Central memory CD8-positive, alpha-beta T cell (primary cell): ENCODE measurements at regions not wholly inside any gene's neighbourhood (a gene's known extent, or its start where the extent isn't known, plus 50 kb on each side); places are given as distances from the start of the nearest gene placed in this dataset.

Source experiments
- ATAC-seq: fragments of 150-1000 bp; cut with Tn5 transposase; replicated peaks from 2 replicates; pipeline ENCODE4 v1.10.0; 2022; ENCODE audit warnings: mild to moderate bottlenecking, moderate FRiP score, moderate number of reproducible peaks; ENCODE audit not compliant: poor library complexity, severe bottlenecking; ENCODE audit errors: extremely low read depth
- DNase-seq, 2 donors: peaks; one replicate each; pipeline ENCODE4 v3.0.0; 2021; ENCODE audit warnings: low spot score in 2 of 2
- H3K27ac Mint-ChIP-seq: one replicate; pipeline ENCODE4 v1.8.0; 2022; ENCODE audit warnings: low read depth, mild to moderate bottlenecking, moderate library complexity, mixed read lengths
- H3K27me3 Mint-ChIP-seq: one replicate; pipeline ENCODE4 v1.8.0; 2022; ENCODE audit warnings: mixed read lengths
- H3K36me3 Mint-ChIP-seq: one replicate; pipeline ENCODE4 v1.8.0; 2022; ENCODE audit warnings: mild to moderate bottlenecking, moderate library complexity, mixed read lengths; ENCODE audit not compliant: insufficient read depth
- H3K4me1 Mint-ChIP-seq: one replicate; pipeline ENCODE4 v1.8.0; 2022; ENCODE audit warnings: mixed read lengths
- H3K4me3 Mint-ChIP-seq: one replicate; pipeline ENCODE4 v1.8.0; 2022; ENCODE audit warnings: mild to moderate bottlenecking, moderate library complexity, mixed read lengths
- H3K9me3 Mint-ChIP-seq: one replicate; pipeline ENCODE4 v1.8.0; 2022; ENCODE audit warnings: mixed read lengths

- Mint-ChIP-seq H3K4me3 (no peak overlapping the region), H3K36me3 (peaks cover 1% of the 10 kb centered on the region), H3K27ac (no peak overlapping the region), H3K27me3 (peaks cover 36% of the 10 kb centered on the region), H3K4me1 (no peaks in the 10 kb centered on the region), H3K9me3 (no peaks in the 10 kb centered on the region)
- no peak for ATAC-seq
- no peak for DNase-seq
Measured at GRCh38 chr14:37970696-37971095, 237.0 kb upstream of the SSTR1 start.

- H3K4me1 Mint-ChIP-seq: no peaks in the 10 kb centered on the region
- H3K27me3 Mint-ChIP-seq: peaks cover 52% of the 10 kb centered on the region
- DNase-seq (no peak), ATAC-seq (no peak)
- no peak overlapping the region for H3K4me3 Mint-ChIP-seq
- peaks cover 1% of the 10 kb centered on the region for H3K36me3 Mint-ChIP-seq
- no peaks in the 10 kb centered on the region for H3K9me3 Mint-ChIP-seq
- H3K27ac Mint-ChIP-seq: no peak overlapping the region
Measured at GRCh38 chr14:37972941-37973887, 234.5 kb upstream of the SSTR1 start.

GRCh38 chr14:37974421-37974820, 233.3 kb upstream of the SSTR1 start:
- ATAC-seq (no peak), DNase-seq (no peak)
- peaks cover 47% of the 10 kb centered on the region for H3K27me3 Mint-ChIP-seq

GRCh38 chr14:37977481-37977880, 230.2 kb upstream of the SSTR1 start:
- no peaks in the 10 kb centered on the region for H3K36me3 Mint-ChIP-seq
- H3K4me1 Mint-ChIP-seq: no peaks in the 10 kb centered on the region
- DNase-seq (no peak), ATAC-seq (no peak)
- H3K27ac Mint-ChIP-seq: no peak overlapping the region
- H3K9me3 Mint-ChIP-seq: peaks cover 5% of the 10 kb centered on the region
- H3K4me3 Mint-ChIP-seq: no peak overlapping the region
- peaks cover 38% of the 10 kb centered on the region for H3K27me3 Mint-ChIP-seq

More at GRCh38 chr14:37974421-37974820, 233.3 kb upstream of the SSTR1 start:
- Mint-ChIP-seq H3K27ac (no peak overlapping the region), H3K9me3 (no peaks in the 10 kb centered on the region), H3K4me3 (no peak overlapping the region), H3K4me1 (no peaks in the 10 kb centered on the region), H3K36me3 (no peaks in the 10 kb centered on the region)

GRCh38 chr14:37985826-37986470, 221.8 kb upstream of the SSTR1 start:
- Mint-ChIP-seq H3K27ac (no peak overlapping the region), H3K9me3 (peaks cover 5% of the 10 kb centered on the region), H3K36me3 (no peaks in the 10 kb centered on the region), H3K4me3 (no peak overlapping the region), H3K4me1 (peaks cover 4% of the 10 kb centered on the region), H3K27me3 (no peaks in the 10 kb centered on the region)
- peak in 1 of 2 donors; percentile 23 for DNase-seq
- ATAC-seq: no peak

- no peak for DNase-seq
- Mint-ChIP-seq H3K36me3 (no peaks in the 10 kb centered on the region), H3K27ac (no peak overlapping the region), H3K4me3 (no peak overlapping the region), H3K4me1 (peaks cover 9% of the 10 kb centered on the region), H3K27me3 (no peaks in the 10 kb centered on the region), H3K9me3 (no peaks in the 10 kb centered on the region)
- no peak for ATAC-seq
Measured at GRCh38 chr14:37988472-37988871, 219.2 kb upstream of the SSTR1 start.

- Mint-ChIP-seq H3K4me1 (peaks cover 8% of the 10 kb centered on the region), H3K27me3 (no peaks in the 10 kb centered on the region), H3K36me3 (no peaks in the 10 kb centered on the region), H3K27ac (no peak overlapping the region), H3K9me3 (no peaks in the 10 kb centered on the region), H3K4me3 (no peak overlapping the region)
- ATAC-seq (no peak), DNase-seq (no peak)
Measured at GRCh38 chr14:37991027-37991426, 216.7 kb upstream of the SSTR1 start.

- H3K4me1 Mint-ChIP-seq: peaks cover 5% of the 10 kb centered on the region
- ATAC-seq: no peak
- H3K4me3 Mint-ChIP-seq: no peak overlapping the region
- no peak overlapping the region for H3K27ac Mint-ChIP-seq
- no peaks in the 10 kb centered on the region for H3K9me3 Mint-ChIP-seq
- H3K27me3 Mint-ChIP-seq: no peaks in the 10 kb centered on the region
- no peak for DNase-seq
- no peaks in the 10 kb centered on the region for H3K36me3 Mint-ChIP-seq
Measured at GRCh38 chr14:37992499-37992898, 215.2 kb upstream of the SSTR1 start.

GRCh38 chr14:37994846-37995372, 212.8 kb upstream of the SSTR1 start:
- no peaks in the 10 kb centered on the region for H3K36me3 Mint-ChIP-seq
- H3K27me3 Mint-ChIP-seq: no peaks in the 10 kb centered on the region
- H3K4me3 Mint-ChIP-seq: no peak overlapping the region
- ATAC-seq (no peak), DNase-seq (no peak)
- H3K9me3 Mint-ChIP-seq: no peaks in the 10 kb centered on the region
- peaks cover 5% of the 10 kb centered on the region for H3K4me1 Mint-ChIP-seq
- H3K27ac Mint-ChIP-seq: no peak overlapping the region

GRCh38 chr14:37997017-37997416, 210.7 kb upstream of the SSTR1 start:
- H3K36me3 Mint-ChIP-seq: no peaks in the 10 kb centered on the region
- peaks cover 5% of the 10 kb centered on the region for H3K4me1 Mint-ChIP-seq
- H3K4me3 Mint-ChIP-seq: no peak overlapping the region
- DNase-seq (no peak), ATAC-seq (no peak)
- no peaks in the 10 kb centered on the region for H3K27me3 Mint-ChIP-seq
- H3K27ac Mint-ChIP-seq: no peak overlapping the region
- no peaks in the 10 kb centered on the region for H3K9me3 Mint-ChIP-seq

- H3K27me3 Mint-ChIP-seq: no peaks in the 10 kb centered on the region
- no peak overlapping the region for H3K27ac Mint-ChIP-seq
- H3K4me3 Mint-ChIP-seq: no peak overlapping the region
- no peaks in the 10 kb centered on the region for H3K9me3 Mint-ChIP-seq
- DNase-seq: no peak
- no peak for ATAC-seq
- H3K36me3 Mint-ChIP-seq: no peaks in the 10 kb centered on the region
- peaks cover 9% of the 10 kb centered on the region for H3K4me1 Mint-ChIP-seq
Measured at GRCh38 chr14:38000340-38000739, 207.4 kb upstream of the SSTR1 start.

- no peaks in the 10 kb centered on the region for H3K27me3 Mint-ChIP-seq
- DNase-seq: no peak
- H3K27ac Mint-ChIP-seq: no peak overlapping the region
- no peak overlapping the region for H3K4me3 Mint-ChIP-seq
- peaks cover 9% of the 10 kb centered on the region for H3K4me1 Mint-ChIP-seq
- no peaks in the 10 kb centered on the region for H3K9me3 Mint-ChIP-seq
- no peak for ATAC-seq
- no peaks in the 10 kb centered on the region for H3K36me3 Mint-ChIP-seq
Measured at GRCh38 chr14:38001501-38001900, 206.2 kb upstream of the SSTR1 start.
